ENCODE measurements at regions not wholly inside any gene's neighbourhood (a gene's known extent, or its start where the extent isn't known, plus 50 kb on each side); places are given as distances from the start of the nearest gene placed in this dataset.
"Not testable (repeated sequence)": the region's sequence is repeated elsewhere in the genome, so short reads cannot be mapped to it uniquely, and the experiment has no call there.

- DNase-seq: not testable (repeated sequence)
Observed at GRCh38 chr17:15802917-15803316, 70.8 kb downstream of the TBC1D26 start.

DNA sequence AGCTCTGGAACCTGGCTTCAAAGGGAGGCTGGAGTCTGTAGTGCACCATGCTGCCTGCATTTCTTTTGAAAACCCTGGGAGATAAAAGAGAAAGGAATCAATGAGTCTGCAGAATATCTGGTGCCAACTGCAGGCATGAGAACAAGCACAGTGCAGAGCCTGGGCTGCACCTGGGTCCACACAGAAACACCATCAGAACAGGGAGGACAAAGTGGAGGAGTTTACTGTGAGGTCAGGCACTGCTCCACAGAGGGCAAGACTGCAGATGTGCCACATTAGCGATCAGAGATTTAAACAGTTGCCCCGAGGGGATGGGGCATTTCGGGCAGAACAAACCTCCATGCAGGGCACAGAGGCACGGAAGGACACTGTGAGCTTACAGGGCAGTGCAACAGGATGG is 74.7 kb downstream of the TBC1D26 start:
- DNase-seq: not testable (repeated sequence)

GRCh38 chr17:15813388-15813787 is 81.3 kb downstream of the TBC1D26 start:
- DNase-seq: not testable (repeated sequence)

DNA sequence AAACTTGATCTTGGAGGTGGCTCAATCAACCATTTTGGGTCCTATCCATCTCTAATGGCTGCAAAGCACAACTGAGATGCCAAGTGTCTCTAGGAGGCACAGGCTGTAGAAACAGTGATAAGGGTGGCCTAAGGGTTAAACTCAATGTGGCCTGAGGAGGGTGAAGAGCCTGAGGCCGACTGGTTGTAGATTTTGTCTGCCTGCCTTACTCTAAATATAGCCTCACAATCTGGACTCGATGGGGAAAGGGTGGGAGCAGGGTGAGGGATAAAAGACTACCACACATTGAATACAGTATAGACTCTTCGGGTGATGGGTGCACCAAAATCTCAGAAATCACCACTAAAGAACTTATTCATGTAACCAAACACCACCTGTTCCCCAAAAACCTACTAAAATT is 81.9 kb downstream of the TBC1D26 start:
- DNase-seq: not testable (repeated sequence)

- DNase-seq: not testable (repeated sequence)
Observed at GRCh38 chr17:15817861-15818260, 85.8 kb downstream of the TBC1D26 start.

DNA sequence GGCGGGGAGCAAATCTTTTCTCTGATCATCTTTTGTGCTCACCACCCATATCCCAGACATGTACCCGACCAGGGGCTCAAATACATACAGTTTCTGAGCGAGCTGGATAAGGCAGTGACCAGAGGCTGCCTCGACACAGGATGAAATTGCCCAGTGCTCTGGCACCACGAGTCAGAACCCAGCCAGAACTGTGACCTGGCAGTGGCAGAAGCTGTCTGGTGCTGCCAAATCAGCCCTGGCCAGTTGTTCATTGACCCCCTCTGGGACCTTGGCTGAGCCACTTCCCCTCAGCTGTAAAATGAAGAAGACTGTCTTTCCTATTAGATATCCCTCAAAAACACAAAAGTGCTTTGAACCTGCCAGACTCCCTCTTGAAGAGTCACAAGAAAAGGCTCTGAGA is 90.2 kb downstream of the TBC1D26 start:
- DNase-seq: not testable (repeated sequence)

- DNase-seq: peak; percentile 60
Observed at GRCh38 chr17:15828727-15829314, 96.7 kb downstream of the TBC1D26 start.

DNA sequence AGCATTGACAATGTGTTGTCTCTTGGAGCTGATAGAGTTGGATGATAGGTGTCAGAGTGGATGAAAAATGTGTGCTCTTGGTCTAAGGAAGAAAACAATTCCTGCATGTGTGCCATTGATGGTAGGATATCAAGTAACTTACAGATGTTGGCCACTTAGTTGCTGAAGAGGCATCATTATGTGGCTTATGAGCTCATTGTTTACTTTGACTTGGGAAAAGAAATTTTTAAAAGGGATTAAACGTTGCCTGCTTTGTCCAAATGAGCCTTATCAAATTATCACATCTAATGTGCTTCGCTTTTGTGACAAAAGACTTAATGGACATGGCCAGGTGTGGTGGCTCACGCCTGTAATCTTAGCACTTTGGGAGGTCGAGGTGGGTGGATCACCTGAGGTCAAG is 98.1 kb downstream of the TBC1D26 start:
- DNase-seq: not testable (repeated sequence)

GRCh38 chr17:15831182-15831581 is 99.1 kb downstream of the TBC1D26 start:
- not testable (repeated sequence) for DNase-seq

GRCh38 chr17:15832921-15833480 is 100.9 kb downstream of the TBC1D26 start:
- DNase-seq: not testable (repeated sequence)

- DNase-seq: not testable (repeated sequence)
Observed at GRCh38 chr17:15833890-15834289, 101.8 kb downstream of the TBC1D26 start.

DNA sequence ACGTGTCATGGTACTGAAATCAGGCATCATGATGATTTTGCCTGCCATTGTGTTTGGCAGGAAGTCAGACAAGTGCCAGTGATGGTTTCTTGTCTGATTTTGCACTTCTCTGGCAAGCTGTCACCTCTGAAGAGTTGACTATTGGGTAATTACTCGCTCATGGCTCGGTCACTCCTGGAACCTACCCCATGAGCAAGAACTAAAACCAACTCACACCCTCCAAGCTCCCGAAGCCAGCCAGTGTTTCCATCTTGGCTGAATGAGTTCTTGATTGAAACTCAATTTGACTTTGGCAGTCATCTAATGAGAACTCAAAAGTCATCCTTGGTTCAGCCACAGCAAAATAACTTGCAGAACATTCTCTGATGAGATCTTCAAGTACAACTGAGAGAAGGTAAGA is 103.4 kb downstream of the TBC1D26 start:
- DNase-seq: not testable (repeated sequence)

DNA sequence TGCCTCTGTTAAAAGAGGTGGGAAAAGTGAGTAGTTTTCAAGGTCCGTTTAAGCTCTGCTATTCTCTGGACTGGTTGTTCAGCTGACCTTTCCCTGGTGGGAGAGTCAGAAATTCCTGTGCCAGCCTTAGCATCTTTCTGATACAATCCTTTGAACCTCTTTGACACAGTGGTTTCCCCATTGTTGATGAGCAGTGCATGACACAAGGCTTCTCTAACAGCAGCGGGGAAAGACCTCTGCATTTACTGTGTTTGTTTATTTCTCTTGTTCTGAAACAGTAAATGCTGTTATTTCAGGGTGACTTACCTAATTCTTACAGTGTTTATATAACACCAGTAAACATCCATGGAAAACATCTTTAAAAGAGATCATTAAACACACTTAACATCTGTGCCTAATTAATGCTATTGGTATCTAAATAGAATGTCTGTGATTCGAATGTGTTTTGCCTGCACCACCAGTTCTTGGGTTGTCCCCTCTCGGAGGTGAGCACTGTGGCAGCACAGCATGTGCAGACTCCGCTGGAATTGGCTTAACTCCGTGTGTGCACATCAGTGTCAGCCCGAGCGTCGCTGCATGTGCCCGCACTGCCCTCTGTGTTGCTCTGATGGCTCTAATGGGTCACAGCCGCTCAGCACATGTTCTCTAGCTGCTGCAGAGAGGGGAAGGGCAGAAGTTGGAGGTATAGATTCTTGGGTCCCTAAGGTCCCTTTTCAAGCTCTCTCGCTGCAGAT is 104.3 kb downstream of the TBC1D26 start:
- not testable (repeated sequence) for DNase-seq

DNA sequence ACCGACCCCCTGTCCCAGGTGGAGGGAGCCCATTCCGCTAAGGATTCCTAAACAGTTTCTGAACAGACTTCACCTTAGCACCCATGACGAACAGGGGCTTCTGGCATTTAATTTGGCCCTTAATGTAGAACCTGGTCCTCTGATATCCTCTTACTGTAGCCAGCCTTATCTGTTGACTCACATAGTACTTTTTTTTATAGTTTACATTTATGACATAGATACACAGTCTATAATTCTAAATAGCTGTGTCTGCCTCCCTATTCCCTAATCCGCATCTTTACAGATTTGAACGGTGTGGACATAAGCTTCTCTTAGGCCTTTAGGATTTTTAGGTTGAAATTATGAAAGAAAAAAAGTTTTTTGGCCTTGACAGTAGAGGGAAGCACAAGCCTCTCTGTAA is 104.9 kb downstream of the TBC1D26 start:
- not testable (repeated sequence) for DNase-seq

GRCh38 chr17:15847447-15848229 is 97.3 kb upstream of the ADORA2B start:
- not testable (repeated sequence) for DNase-seq

DNA sequence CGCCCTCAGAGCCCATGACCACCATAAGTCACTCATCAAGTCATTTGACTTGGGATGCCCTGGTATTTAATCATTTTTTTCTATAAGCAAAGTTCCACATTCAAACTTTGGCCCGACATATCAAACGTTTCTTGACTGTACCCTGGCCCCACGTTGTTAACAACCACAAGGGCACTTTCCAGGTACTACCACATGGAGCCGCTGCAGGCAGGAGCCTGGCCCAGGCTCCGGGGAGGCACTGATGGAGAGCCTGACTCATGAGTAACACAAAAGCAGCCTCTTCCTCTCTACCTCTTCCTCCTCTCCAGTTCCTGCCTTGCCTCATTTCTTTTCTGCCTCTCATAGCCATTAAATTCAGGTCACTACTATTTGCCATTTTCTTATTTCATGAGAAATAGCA is 95.9 kb upstream of the ADORA2B start:
- peak; percentile 46 for DNase-seq

- not testable (repeated sequence) for DNase-seq
Observed at GRCh38 chr17:15850071-15850470, 94.9 kb upstream of the ADORA2B start.

DNA sequence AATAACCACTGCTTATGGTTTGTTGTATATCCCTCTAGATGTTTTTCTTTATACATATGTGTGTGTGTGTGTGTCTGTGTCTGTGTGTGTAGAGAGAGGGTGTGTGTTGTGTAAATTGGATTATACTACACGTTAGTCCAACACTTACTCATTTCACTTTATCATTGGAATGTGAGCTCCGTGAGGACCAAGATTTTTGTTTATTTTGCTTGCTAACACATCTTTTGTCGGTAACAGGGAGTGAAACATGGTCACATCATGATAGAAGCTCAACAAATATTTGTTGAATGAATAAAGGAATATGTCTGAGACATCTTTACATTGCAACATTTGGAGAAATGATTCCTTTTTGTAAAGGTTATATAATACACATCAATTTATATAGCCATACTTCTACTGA is 94.2 kb upstream of the ADORA2B start:
- not testable (repeated sequence) for DNase-seq

GRCh38 chr17:15852863-15853262 is 92.1 kb upstream of the ADORA2B start:
- DNase-seq: not testable (repeated sequence)

DNA sequence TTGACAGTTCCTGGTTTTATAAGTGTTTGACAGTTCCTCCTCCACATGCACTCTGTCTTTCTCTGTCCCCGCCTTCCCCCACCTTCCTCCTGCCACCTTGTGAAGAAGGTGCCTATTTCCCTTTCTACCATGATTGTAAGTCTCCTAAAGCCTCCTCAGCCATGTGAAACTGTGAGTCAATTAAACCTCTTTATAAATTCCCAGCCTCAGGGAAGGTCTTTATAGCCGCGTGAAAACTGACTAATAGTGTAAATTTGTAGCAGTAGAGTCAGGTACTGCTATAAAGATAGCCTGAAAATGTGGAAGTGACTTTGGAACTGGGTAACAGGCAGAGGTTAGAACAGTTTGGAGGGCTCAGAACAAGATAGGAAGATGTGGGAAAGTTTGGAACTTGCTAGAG is 88.7 kb upstream of the ADORA2B start:
- DNase-seq: not testable (repeated sequence)

DNA sequence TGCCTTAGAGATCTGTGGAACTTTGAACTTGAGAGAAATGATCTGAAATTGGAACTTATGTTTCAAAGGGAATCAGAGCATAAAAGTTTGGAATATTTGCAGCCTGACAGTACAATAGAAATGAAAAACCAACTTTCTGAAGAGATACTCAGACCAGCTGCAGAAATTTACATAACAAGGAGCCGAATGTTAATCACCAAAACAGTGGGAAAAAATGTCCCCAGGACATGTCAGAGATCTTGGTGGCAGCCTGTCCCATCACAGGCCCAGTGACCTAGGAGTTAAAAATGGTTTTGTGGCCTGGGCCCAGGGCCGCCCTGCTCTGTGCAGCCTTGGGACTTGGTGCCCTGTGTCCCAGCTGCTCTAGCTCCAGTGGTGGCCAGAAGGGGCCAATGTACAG is 88.2 kb upstream of the ADORA2B start:
- DNase-seq: not testable (repeated sequence)

DNA sequence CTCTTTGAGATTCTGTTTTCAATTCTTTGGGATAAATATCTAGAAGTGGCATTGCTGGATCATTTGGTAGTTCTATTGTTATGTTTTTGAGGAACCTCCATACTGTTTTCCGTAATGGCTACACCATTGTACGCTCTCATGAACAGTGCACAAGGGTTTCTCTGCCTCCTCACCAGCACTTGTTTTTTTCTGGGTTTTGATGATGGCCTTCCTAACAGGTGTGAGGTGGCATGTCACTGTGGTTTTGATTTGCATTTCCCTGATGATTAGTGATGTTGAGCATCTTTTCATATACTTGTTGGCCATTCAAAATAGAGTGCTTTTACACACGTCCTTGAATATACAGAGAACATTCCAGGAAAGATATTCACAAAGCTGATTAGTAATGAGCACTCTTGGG is 86.8 kb upstream of the ADORA2B start:
- not testable (repeated sequence) for DNase-seq

DNA sequence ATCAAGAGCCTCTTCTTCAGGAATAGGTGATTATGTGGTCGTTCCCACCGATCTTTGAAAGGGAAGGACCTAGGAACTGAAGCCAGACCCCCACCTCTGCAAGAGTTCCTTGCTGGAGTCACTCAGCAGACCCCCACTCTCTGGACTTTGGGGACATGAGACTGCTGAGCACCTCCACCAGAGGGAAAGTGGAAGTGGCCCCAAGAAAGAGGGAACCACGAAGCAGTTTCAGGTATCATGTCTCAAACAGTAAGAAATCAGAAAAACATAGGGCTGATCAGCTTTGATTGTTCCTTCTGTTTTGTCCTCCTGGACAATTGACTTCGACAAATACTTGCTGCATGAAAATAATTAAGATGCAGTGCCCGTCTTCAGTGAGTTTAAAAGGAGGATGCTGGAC is 84.2 kb upstream of the ADORA2B start:
- DNase-seq: not testable (repeated sequence)

All from activated CD4-positive, alpha-beta T cell treated with anti-CD3 and anti-CD28 coated beads for 1 hour (primary cell).